DMS79 (cell line): ENCODE measurements at regions not wholly inside any gene's neighbourhood (a gene's known extent, or its start where the extent isn't known, plus 50 kb on each side); places are given as distances from the start of the nearest gene placed in this dataset.

ENCODE experiments used
- DNase-seq: peaks from one replicate; lab custom pipeline; 2025; lab: John Stamatoyannopoulos, UW

DNA sequence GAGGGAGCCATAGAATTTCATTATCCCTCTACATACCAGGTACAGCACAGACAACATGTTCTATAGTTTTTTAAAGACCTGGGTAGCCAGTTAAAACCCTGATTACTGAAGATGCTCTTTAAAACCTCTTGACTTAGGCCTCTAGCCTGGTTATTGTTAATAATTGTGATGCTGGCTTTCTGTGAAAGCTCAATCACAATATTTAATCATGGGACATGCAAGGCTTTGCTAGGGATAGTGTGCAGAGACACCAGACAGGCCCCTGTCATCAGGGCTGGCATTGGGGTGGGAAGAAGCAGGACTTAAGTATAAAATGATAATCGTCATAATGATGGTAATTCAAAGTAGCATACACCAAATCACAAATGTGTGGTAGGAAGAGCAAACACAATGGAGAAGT lies 274.4 kb downstream of the PTBP2 start:
- DNase-seq: no peak

GRCh38 chr1:96997717-96998116 lies 276.1 kb downstream of the PTBP2 start:
- DNase-seq: no peak

GRCh38 chr1:96998466-96998865 lies 276.9 kb downstream of the PTBP2 start:
- no peak for DNase-seq

DNA sequence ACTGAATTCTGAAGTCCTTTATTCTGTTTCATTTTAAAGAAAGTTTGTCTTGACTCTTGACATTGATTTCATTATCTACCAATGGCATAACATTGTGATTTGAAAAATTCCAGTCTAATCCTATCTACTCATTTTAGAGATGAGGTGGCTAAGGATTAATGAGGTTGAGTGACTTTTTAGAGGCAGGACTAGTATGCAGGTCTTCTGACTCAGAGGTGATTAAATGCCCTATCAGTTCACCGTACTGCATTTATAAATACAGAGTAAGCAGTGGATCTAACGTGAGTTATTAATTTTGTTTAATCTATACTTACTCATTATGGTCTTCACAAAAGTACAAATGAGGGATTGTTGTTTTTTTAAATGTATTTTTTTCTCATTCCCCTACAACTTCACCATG lies 277.6 kb downstream of the PTBP2 start:
- DNase-seq: no peak

DNA sequence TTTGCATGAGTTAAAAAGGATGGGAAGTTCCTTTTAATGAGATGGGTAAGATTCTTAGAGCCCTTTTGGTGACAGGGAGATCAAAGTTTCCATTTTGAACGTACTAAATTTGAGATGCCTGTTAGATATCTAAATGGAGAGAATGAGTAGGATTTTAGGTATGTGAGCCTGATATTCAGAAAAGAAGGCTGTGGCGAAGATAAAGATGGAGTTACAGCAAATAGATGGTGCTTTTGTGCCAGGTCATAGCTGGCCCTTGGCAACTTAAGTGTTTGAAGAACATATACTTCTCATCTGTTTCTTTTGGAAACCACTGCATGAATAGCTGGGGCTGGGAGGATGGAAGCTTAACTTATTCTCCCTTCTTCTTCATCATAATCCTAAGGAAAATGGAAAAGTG lies 282.5 kb downstream of the PTBP2 start:
- DNase-seq: no peak

DNA sequence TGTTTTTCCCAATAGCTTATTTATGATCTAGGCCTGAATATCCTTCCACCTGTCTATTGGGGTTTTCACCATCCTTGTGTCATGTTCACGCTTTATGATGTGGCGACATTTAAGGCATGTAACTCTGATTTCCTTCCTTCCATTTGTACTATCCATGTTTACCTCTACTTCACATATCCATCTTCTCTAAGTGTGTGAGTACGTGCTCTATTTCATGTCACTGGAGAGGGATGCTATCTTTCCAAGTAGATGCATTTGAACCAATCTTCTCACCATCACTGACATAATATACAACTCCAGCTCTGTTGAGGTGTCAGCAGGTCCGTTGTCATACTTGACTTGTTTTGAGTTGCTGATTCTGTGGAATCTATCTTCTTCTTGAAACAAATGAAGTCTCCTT lies 283.2 kb downstream of the PTBP2 start:
- no peak for DNase-seq

GRCh38 chr1:97006044-97006661 lies 284.6 kb downstream of the PTBP2 start:
- no peak for DNase-seq

DNA sequence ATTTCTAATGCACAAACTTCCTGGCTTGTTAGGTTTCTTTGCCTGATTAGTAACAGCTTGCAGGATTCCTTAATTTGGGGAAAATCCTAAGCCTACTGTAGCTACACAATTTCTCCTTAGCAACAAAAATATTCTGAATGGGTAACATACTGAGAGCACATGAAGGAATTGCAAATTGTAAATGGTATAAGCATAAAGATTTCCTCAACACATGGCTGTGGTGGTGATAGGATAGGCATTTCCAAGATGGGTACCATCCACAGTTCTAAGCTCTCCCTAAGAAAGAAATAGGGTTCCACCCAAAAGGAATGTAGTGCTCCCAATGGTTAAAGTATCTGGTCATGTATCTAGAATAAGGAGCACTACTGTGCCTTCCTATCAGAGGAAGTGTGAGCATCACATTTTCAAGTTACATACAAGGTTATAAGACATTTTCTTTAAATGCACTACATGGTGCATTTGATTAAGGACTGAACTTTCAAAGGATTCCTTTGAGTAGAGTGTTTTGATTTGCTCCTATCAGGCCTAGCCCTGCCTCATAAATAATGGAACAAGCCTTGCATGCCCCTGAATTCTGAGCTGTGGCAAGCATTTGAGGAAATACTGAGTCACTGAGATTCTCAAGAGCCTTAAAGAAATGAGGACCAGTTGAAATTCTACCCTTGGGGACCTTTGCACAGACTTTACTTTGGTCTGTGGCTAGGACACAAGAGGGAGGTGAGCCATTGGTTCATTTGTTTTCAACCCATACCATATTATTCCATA lies 286.4 kb downstream of the PTBP2 start:
- no peak for DNase-seq

DNA sequence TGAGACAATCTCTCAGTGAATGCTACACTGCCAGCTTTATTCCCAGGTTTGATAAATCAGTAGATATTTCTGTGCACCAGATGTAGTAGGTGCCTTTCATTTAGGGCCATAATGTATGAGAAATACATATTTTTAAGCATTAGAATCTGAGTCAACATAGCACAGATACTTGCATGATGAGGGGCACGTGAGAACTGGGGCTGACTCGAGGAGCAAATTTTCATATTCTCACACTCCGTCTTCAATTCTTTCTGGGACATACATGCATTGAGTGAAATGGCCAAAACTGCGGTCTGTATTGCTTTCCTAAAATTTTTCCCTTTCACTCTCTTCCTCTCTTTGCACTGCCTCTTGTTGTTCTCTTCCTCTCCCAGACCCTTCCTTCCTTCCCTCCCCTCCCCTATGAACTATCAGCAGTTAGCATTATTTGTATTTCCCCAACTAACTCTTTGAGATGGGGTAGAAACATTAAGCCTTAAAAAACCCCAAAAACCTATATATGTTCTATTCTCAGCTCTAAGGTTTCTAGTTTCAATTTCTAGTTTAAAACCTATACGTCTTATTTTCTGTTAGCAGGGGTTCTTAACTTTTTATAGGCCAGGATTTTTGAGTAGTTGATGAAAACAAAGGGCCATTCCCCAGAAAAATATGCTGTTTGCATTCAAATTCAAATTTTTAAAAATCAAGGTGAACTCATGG lies 289.1 kb downstream of the PTBP2 start:
- no peak for DNase-seq

DNA sequence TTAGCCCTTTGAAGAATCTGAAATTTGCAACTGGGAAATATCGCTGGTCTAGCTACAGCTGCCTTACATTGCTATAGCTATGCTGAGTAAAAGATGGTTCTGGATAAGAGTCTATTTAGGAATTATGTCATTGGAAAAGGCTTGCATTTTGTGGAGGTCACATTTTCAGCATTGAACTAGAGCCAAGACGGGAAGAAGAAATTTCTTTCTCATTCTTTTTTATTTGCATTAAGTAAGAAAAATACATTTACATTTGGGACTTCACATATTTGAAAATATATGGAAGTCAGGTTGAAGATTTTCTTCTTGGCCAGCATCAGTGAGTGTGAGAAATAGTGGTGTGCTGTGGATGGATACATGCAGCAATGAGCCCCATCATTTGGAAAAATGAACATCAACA lies 291.6 kb downstream of the PTBP2 start:
- no peak for DNase-seq

DNA sequence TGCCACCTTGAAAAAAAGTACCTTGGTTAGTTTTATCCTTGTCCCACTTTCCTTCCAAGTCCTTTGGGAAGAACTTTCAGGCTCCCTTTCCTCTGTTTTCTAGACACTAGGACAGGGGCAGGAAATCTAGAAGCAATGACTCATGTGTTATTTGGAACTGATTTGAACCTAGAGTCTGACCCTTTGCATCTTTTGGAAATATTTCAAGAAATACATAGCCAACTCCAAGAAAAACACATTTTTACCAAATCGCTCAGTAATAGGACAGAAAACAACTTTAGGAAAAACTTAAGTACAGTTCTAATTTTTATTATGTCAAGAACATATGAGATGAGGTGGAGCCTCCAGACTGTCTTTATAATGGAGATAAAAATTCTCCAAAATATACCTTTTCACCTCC lies 292.4 kb downstream of the PTBP2 start:
- DNase-seq: no peak

- no peak for DNase-seq
These were observed 292.8 kb downstream of the PTBP2 start for GRCh38 chr1:97014426-97014825.

DNA sequence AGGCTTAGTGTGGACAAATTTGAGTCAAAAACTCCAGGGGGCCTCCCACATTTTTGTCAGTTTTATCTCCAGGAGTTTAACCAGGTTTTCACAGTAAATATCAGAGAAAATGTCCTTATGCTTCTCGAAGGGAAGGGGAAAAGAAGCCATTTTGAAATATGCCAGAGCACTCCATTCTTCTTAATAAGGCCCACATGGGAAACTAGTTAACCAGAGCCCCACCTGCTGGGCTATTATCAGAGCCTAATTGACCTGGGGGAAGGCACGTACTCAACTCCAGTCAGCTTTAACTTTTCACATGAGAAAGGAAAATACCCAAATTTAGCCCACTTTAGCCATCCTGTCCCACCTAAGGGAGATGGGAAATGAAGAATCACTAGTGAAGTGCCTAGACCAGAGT lies 296.3 kb downstream of the PTBP2 start:
- no peak for DNase-seq
